GM18909 (cell line): ENCODE measurements at regions not wholly inside any gene's neighbourhood (a gene's known extent, or its start where the extent isn't known, plus 50 kb on each side); places are given as distances from the start of the nearest gene placed in this dataset.
"Not testable (repeated sequence)": the region's sequence is repeated elsewhere in the genome, so short reads cannot be mapped to it uniquely, and the experiment has no call there.

ENCODE experiments used
- ATAC-seq: cut with Tn5 transposase; IDR thresholded peaks from one replicate; pipeline ENCODE4 v1.9.1; 2021; ENCODE audit warnings: mild to moderate bottlenecking; ENCODE audit not compliant: unreplicated experiment, poor library complexity

DNA sequence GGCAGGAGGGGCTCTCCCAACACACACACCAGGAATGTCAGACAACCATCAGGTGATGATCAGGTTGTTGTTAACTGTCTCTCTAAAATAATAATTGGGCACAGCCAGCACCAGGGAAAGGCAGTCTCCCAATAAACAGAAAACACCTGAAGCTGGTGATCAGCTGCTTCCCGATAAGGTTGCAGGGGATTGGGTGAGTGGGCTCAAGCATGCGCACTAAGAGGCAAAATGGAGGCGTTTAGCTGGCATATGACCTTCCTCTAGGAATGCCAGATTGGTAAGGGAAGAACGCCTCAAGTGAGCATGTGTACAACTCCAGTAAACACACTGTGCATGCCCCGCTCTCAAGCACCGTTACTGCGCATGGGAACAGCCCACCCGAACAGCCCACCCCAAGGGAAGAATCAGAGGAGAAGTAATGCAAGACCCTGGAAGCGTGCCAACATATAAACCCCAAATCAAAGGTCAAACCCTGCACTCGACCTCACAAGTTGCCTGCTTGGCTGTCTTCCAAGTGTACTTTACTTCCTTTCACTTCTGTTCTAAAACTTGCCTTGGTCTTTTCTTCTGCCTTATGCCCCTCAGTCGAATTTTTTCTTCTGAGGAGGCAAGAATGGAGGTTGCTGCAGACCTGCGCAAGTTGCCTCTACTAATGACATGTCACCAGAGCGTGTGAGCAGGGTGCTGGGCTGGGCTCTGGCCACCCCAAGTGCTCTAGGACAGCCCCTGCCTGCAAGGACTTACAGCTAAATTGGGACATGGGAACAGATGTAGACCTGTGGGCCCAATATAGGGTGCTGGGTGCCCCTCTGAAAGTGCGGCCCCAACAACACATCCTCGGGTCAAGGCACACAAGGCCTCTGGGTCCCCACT lies 200.8 kb downstream of the RHOU start:
- no peak for ATAC-seq

- ATAC-seq, result no peak
These were observed 201.6 kb downstream of the RHOU start for GRCh38 chr1:228936881-228937280.

GRCh38 chr1:228937351-228937750 lies 202.1 kb downstream of the RHOU start:
- ATAC-seq, result no peak

GRCh38 chr1:228937851-228938536 lies 202.7 kb downstream of the RHOU start:
- ATAC-seq, result no peak

DNA sequence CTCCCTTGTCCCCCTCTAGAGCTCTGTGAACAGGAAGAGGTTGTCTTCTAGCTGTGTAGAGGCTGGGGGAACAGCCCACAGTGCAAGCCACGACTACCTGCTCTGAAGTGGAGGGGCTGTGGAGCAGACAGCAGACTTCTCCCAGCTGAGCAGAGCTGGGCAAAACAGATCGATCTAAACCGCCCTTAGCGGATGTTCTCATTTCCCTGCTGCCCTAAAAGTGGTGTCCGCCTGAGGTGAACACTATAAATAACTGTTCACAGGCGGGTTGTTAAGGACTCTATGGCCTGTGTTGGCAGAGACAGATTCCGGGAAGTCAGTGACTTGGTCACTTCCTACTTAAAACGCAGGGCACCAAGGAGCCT lies 203.2 kb downstream of the RHOU start:
- ATAC-seq, result no peak

GRCh38 chr1:228939001-228939691 lies 203.9 kb downstream of the RHOU start:
- ATAC-seq, result no peak

DNA sequence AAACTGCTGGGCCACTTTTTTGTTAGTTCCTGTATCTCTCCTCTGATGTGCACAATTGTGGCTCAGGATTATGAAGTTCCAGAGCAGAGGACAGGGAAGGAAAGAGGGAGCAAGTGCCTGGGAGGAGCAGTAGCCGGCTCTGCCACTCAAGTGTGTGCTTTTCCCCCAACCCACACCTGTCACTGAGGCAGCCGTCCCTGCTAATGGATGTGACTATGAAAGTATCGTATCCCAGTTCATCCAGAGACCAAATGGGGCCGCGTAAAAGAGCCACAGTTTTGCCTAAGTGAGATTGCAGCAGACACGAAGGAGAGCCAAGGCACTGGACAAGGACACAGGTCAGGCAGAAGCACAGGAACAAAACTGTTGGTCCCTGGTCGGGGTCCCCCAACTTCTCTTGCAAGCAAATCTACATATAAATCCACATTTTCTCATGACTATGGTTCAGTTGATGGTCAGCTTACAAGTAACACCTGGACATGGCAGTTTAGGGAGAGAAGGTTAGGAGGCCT lies 204.7 kb downstream of the RHOU start:
- ATAC-seq, result no peak

DNA sequence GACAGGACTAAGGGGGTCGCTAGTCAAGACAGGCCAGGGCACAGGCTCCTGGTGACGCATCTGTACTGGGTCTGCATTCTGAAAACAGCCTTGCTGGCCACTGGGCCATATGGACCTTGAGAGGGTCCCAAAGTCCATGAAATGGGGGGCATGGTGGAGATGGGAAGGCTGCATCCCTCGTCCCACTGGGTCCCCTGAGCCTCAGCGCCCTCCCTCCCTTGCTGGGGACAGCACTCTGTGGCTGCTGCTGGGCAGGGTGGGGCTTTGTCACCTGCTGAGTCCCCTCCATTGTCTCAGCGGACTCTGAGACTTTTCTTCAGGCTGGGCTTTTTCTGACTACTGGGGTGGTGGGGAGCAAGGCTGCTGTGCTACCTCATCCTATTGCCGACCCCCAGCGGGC lies 205.2 kb downstream of the RHOU start:
- no peak for ATAC-seq

- no peak for ATAC-seq
These were observed 205.6 kb downstream of the RHOU start for GRCh38 chr1:228940926-228941325.

DNA sequence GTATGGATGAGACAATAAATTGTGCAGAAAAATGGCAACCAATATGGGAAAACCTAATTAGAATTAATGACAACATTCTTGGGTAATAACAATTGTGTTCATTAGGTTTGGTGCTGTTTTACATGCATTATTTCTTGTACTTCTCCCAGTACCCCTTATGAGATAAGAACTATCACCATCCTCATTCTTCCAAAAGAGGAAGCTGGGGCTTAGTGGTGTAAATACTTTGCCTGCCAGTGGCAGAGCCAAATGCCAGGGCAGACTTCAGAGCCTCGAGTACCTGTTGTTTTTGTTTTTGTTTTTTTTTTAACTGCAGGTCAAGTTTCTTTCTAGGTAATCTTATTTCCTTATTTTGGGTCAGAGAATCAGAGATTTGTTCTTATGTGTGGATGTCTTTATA lies 206.4 kb downstream of the RHOU start:
- ATAC-seq, result no peak

GRCh38 chr1:228943436-228943835 lies 208.2 kb downstream of the RHOU start:
- no peak for ATAC-seq

DNA sequence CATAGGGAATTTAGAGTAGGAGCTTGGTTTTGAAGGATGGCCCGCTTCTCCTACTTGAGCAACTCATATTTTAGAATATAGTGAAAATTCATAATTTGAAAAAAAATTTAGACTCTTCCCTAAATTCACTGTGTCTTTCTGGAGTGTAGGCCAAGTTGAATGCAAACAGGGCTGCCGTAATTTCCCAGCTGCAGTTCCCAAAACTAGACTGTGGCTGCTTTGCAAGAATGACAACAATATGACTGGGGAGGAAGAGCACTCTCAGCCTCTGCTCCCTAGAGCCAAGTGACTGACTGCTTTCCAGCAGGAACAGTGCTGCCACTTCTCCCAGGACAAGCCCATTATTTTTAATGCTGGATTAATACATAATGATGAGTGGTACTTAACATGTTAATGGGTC lies 209.0 kb downstream of the RHOU start:
- no peak for ATAC-seq

DNA sequence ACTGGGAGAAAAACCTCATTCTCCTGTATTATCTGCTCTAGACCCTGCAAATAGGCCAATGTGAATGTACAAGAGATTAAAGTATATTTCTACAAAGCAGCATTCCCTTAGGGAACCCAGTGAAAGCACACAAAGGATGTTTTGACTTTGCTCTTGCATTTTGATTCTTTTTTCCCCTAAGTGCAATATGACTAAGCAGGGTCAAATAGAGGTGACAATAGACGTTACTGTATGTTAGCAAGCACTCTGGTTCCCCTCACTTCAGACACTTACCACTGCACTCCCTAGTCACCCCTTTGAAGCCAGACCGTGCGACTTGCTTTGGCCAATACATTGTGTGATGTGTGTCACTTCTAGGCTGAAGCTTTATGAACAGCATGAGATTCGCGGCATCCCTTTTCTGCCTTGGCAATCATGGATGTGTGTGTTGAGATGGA lies 209.7 kb downstream of the RHOU start:
- ATAC-seq, result no peak

GRCh38 chr1:228945885-228946284 lies 210.6 kb downstream of the RHOU start:
- no peak for ATAC-seq

DNA sequence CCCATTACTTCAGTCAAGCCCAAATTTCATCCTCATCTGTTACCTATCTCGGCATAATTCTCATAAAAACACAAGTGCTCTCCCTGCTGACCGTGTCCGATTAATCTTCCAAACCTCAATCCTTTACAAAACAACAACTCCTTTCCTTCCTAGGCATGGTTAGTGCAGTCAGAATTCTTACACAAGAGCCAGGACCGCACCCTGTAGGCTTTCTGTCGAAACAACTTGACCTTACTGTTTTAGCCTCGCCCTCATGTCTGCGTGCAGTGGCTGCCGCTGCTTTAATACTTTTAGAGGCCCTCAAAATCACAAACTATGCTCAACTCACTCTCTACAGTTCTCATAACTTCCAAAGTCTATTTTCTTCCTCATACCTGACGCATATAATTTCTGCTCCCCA lies 214.3 kb downstream of the RHOU start:
- ATAC-seq, result not testable (repeated sequence)

GRCh38 chr1:228953207-228953606 lies 217.9 kb downstream of the RHOU start:
- no peak for ATAC-seq

GRCh38 chr1:228953808-228954207 lies 218.5 kb downstream of the RHOU start:
- not testable (repeated sequence) for ATAC-seq

DNA sequence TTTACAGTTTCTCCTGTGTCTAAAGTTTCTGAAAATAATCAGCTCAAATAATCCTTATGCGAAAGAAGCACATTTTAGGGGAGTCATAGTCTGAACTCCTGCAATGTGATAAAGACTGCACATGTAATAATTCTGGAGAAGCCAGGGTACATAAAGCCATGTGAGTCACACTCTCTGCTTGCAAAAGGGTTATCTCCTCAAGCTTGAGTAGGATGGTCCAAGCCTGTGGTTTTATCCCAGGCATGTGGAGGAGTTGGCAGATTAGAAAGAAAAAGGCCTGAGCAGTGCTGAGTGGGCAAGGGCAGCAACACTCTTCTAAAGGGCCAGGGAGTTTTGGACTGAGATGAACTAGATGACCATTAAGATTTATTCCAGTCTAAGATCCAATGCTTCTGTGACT lies 220.4 kb downstream of the RHOU start:
- ATAC-seq, result no peak

DNA sequence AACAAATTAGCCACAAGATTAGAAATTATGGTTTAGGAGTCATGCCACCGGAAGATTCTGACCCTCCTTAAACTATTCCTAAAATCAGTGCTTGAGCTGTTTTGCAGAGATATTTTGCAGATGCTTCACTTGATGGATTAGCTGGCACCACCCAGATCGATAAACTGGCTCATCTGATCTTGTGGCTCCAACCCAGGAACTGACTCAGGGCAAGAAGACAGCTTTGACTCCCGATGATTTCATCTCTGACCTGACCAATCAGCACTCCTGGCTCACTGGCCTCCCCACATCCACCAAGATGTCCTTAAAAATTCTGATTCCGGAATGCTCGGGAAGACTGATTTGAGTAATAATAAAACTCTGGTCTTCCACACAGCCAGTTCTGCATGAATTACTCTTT lies 221.6 kb downstream of the RHOU start:
- ATAC-seq, result no peak

- ATAC-seq, result no peak
These were observed 222.3 kb downstream of the RHOU start for GRCh38 chr1:228957535-228957934.

DNA sequence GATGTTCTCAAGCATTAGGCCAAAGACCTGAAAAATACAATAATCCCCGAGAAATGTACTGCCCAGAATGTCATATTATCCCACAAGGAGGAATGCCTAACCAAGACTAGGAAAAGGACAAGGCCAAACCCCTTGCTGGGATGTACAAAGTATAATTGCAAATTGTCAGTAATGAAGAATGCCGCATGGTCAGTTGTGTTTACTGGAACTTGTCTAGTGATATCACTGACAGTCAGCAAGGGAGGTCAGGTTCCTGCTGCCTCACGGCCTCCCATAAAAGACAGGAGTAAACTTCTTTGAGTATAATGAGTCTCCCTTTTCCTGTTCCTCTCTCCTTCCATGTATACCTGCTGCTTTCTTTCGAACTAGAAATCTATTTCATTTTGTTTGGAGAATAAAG lies 222.8 kb downstream of the RHOU start:
- no peak for ATAC-seq
